B cell (primary cell): ENCODE measurements at regions not wholly inside any gene's neighbourhood (a gene's known extent, or its start where the extent isn't known, plus 50 kb on each side); places are given as distances from the start of the nearest gene placed in this dataset.

Experiments
- ATAC-seq: fragments of 200-7000 bp; cut with Tn5 transposase; one replicate; pipeline ENCODE4 v1.10.0; 2021; ENCODE audit warnings: low read depth, mild to moderate bottlenecking, moderate number of reproducible peaks, moderate library complexity
- CTCF ChIA-PET: fragments of 350-600 bp; sonication (Branson Sonifier 250); formaldehyde crosslinking; loops from one replicate; lab custom pipeline; 2021; ENCODE audit warnings: antibody characterized with exemption, inconsistent platforms; lab: Charles Lee
- POLR2A ChIA-PET: fragments of 350-600 bp; sonication (Branson Sonifier 250); formaldehyde crosslinking; loops from one replicate; lab custom pipeline; 2021; ENCODE audit warnings: antibody characterized with exemption; lab: Charles Lee
- DNase-seq: peaks from one replicate; pipeline ENCODE4 v3.0.0; 2013
- H2AFZ ChIP-seq: 2 replicates; pipeline ENCODE4 v1.6.1; 2012; ENCODE audit warnings: mild to moderate bottlenecking, low read depth, low read length; ENCODE audit not compliant: insufficient read depth, poor library complexity, severe bottlenecking
- H3K27ac ChIP-seq, 2 donors: 1 replicate in 1 of 2; 2 replicates in 1 of 2; pipeline ENCODE4 v1.5.1; 2012 to 2013; ENCODE audit warnings: low read length in 2 of 2, mild to moderate bottlenecking in 2 of 2, moderate library complexity in 1 of 2
- H3K27me3 ChIP-seq, 4 experiments: fragments of 200-600 bp in 1 of 4; sonication (generic) in 1 of 4; replicated peaks in 1 of 4; 1 replicate in 2 of 4; 2 replicates in 2 of 4; pipeline versions ENCODE4 v1.6.1 to v1.7.0; 2013 to 2016; ENCODE audit warnings: low read length in 3 of 4, mild to moderate bottlenecking in 2 of 4, mixed read lengths in 1 of 4, moderate library complexity in 1 of 4; ENCODE audit not compliant: insufficient read depth in 4 of 4, control insufficient read depth in 3 of 4; ENCODE audit errors: control extremely low read depth in 1 of 4
- H3K36me3 ChIP-seq, 2 experiments: replicated peaks in 1 of 2; 1 replicate in 1 of 2; 2 replicates in 1 of 2; pipeline versions ENCODE4 v1.6.1 to v1.7.1; 2013; ENCODE audit warnings: low read length in 1 of 2; ENCODE audit not compliant: insufficient read depth in 2 of 2, control insufficient read depth in 1 of 2; ENCODE audit errors: control extremely low read depth in 1 of 2, extremely low read depth in 1 of 2
- H3K4me1 ChIP-seq, 2 donors: fragments of 200-600 bp in 1 of 2; sonication (generic) in 1 of 2; 1 replicate in 1 of 2; 2 replicates in 1 of 2; pipeline versions ENCODE4 v1.5.1 to v1.6.1; 2013 to 2017; ENCODE audit warnings: low read length in 2 of 2; ENCODE audit not compliant: control insufficient read depth in 2 of 2, insufficient read depth in 2 of 2
- H3K4me2 ChIP-seq: replicated peaks from 2 replicates; pipeline ENCODE3; 2012; ENCODE audit warnings: mild to moderate bottlenecking, low read depth, low read length; ENCODE audit not compliant: poor library complexity, severe bottlenecking
- H3K4me3 ChIP-seq, 5 experiments: fragments of 200-600 bp in 1 of 5; sonication (generic) in 1 of 5; 1 replicate in 3 of 5; 2 replicates in 2 of 5; pipeline versions ENCODE4 v1.5.1 to v1.7.0; 2011 to 2016; ENCODE audit warnings: low read length in 4 of 5, mild to moderate bottlenecking in 4 of 5, low read depth in 2 of 5, control low read depth in 1 of 5, moderate library complexity in 1 of 5; ENCODE audit not compliant: insufficient read depth in 1 of 5; ENCODE audit errors: control extremely low read depth in 1 of 5, extremely low read depth in 1 of 5
- H3K79me2 ChIP-seq: fragments of 200-600 bp; sonication (generic); one replicate; pipeline ENCODE4 v1.6.0; 2016; ENCODE audit warnings: low read length; ENCODE audit not compliant: control insufficient read depth, insufficient read depth
- H3K9ac ChIP-seq: fragments of 200-600 bp; sonication (generic); 2 replicates; pipeline ENCODE4 v1.6.1; 2017; ENCODE audit warnings: mild to moderate bottlenecking, low read length, moderate library complexity
- H3K9me3 ChIP-seq, 3 donors: one replicate each; pipeline versions ENCODE4 v1.6.1 to v1.7.1; 2013; ENCODE audit warnings: low read length in 2 of 3; ENCODE audit not compliant: control insufficient read depth in 2 of 3, insufficient read depth in 1 of 3; ENCODE audit errors: control extremely low read depth in 1 of 3
- H4K20me1 ChIP-seq: 2 replicates; pipeline ENCODE4 v1.6.0; 2012; ENCODE audit warnings: mild to moderate bottlenecking, low read length; ENCODE audit not compliant: insufficient read depth, control insufficient read depth, poor library complexity, severe bottlenecking
- H3K27ac Mint-ChIP-seq: one replicate; pipeline ENCODE4 v1.8.0; 2021; ENCODE audit warnings: mixed read lengths
- H3K27me3 Mint-ChIP-seq: one replicate; pipeline ENCODE4 v1.8.0; 2021; ENCODE audit warnings: mixed read lengths
- H3K4me1 Mint-ChIP-seq: one replicate; pipeline ENCODE4 v1.8.0; 2021; ENCODE audit warnings: mixed read lengths
- H3K4me3 Mint-ChIP-seq: one replicate; pipeline ENCODE4 v1.8.0; 2021; ENCODE audit warnings: mixed read lengths
- H3K9me3 Mint-ChIP-seq: one replicate; pipeline ENCODE4 v1.8.0; 2022; ENCODE audit warnings: mixed read lengths; ENCODE audit not compliant: insufficient read depth
- EZH2 ChIP-seq: IDR thresholded peaks from 2 replicates; pipeline ENCODE4 v1.6.1; 2012; ENCODE audit warnings: borderline replicate concordance, low read depth, mild to moderate bottlenecking, moderate library complexity, low read length; ENCODE audit not compliant: insufficient read depth, poor library complexity, severe bottlenecking
- WGBS: methylation state at CpG from one replicate; pipeline ENCODE4 v1.1.5; 2013; ENCODE audit warnings: missing lambda C conversion rate; ENCODE audit not compliant: insufficient coverage; 5-methylcytosine and 5-hydroxymethylcytosine counted together
- intact Hi-C: fragments of 100-400 bp; cut with micrococcal nuclease; formaldehyde crosslinking; loops from one replicate; pipeline ENCODE4 v1.10.0; 2022
- TF ChIP-seq, protein P1 (sequence below): fragments of 200-600 bp; IDR thresholded peaks from one replicate; pipeline ENCODE4 v1.8.0; 2022; ENCODE audit warnings: antibody characterized with exemption, mild to moderate bottlenecking

DNA sequence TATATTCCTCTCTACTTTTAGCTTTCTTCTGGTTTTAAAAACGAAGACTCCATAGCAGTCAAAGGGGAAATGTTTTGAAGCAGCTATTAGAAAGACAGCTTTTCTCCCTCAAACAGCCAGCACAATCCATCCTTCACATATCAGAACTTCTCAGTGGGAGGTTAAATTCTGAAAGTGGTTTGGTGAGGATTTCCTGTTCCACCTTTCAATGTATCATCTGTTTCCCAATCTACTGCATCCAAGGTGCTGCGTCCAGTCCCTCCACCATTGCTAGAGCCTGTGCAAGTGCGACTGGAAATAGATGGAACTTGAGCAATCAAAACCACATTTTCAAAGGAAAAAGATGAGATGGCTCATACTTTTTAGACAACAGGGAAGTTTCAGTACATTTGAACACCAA lies 508.3 kb upstream of the ARID1B start:
- no peaks in the 10 kb centered on the region for H4K20me1 ChIP-seq
- ATAC-seq (no peak), DNase-seq (no peak)
- TF ChIP-seq EZH2, result no peak
- TF ChIP-seq, protein P1, sequence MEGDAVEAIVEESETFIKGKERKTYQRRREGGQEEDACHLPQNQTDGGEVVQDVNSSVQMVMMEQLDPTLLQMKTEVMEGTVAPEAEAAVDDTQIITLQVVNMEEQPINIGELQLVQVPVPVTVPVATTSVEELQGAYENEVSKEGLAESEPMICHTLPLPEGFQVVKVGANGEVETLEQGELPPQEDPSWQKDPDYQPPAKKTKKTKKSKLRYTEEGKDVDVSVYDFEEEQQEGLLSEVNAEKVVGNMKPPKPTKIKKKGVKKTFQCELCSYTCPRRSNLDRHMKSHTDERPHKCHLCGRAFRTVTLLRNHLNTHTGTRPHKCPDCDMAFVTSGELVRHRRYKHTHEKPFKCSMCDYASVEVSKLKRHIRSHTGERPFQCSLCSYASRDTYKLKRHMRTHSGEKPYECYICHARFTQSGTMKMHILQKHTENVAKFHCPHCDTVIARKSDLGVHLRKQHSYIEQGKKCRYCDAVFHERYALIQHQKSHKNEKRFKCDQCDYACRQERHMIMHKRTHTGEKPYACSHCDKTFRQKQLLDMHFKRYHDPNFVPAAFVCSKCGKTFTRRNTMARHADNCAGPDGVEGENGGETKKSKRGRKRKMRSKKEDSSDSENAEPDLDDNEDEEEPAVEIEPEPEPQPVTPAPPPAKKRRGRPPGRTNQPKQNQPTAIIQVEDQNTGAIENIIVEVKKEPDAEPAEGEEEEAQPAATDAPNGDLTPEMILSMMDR, result no peak
- peaks cover 6% of the 10 kb centered on the region in 2 donors for H3K4me1 ChIP-seq
- H3K36me3 ChIP-seq, result peaks cover 0 to 2% of the 10 kb centered on the region in 2 experiments
- H3K9me3 ChIP-seq, result peaks cover 0 to 2% (median 0%) of the 10 kb centered on the region in 3 donors
- peak overlapping the region; percentile 58 for H2AFZ ChIP-seq
- POLR2A ChIA-PET, result no interaction called here
- no peaks in the 10 kb centered on the region for H3K27me3 Mint-ChIP-seq
- CTCF ChIA-PET, result no interaction called here
- peak overlapping the region; percentile 27 for H3K4me2 ChIP-seq
- peaks cover 4% of the 10 kb centered on the region for H3K9me3 Mint-ChIP-seq
- WGBS, result 0% methylated on average over 1 of the region's 3 CpGs
- no peaks in the 10 kb centered on the region for H3K79me2 ChIP-seq
- H3K9ac ChIP-seq, result no peak overlapping the region
- no peaks in the 10 kb centered on the region for H3K27me3 ChIP-seq
- H3K27ac Mint-ChIP-seq, result no peak overlapping the region
- no peak overlapping the region for H3K27ac ChIP-seq
- intact Hi-C loops, result no loop called here
- peak overlapping the region in 1 of 5 experiments; percentile 15 for H3K4me3 ChIP-seq
- no peak overlapping the region for H3K4me3 Mint-ChIP-seq
- peaks cover 15% of the 10 kb centered on the region for H3K4me1 Mint-ChIP-seq

DNA sequence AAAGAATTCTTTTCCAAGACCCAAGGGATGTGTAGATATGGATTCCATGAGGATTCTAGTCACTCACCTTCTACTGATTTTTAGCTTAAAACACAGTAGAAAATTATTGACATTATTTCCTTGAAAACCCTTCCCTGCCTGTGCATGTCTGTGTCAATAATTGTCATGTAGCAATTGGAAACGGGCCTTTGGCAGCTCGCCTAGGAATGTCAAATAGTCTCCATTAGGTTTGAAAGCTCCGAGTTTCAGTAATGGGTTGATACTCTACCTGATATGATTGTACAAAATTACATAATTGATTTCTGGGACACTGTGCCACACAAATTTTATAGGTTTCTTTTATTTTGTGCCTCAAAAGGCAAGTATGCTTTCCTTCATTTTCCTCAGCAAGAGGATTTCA lies 515.2 kb upstream of the ARID1B start:
- Histone ChIP-seq H3K4me1 (no peaks in the 10 kb centered on the region), H3K9ac (no peak overlapping the region), H3K4me3 (no peak overlapping the region), H3K79me2 (no peaks in the 10 kb centered on the region), H4K20me1 (no peaks in the 10 kb centered on the region), H3K36me3 (no peaks in the 10 kb centered on the region), H3K4me2 (no peak overlapping the region), H3K27ac (no peak overlapping the region), H3K9me3 (peaks cover 0 to 2% (median 0%) of the 10 kb centered on the region in 3 donors), H2AFZ (no peak overlapping the region), H3K27me3 (no peaks in the 10 kb centered on the region)
- intact Hi-C loops, result no loop called here
- TF ChIP-seq, protein P1, result no peak
- TF ChIP-seq EZH2, result no peak
- ATAC-seq (no peak), DNase-seq (no peak)
- Mint-ChIP-seq H3K4me1 (peaks cover under 1% of the 10 kb centered on the region), H3K9me3 (peaks cover 4% of the 10 kb centered on the region), H3K27me3 (no peaks in the 10 kb centered on the region), H3K4me3 (no peak overlapping the region), H3K27ac (no peak overlapping the region)
- WGBS, result no CpG with 5 or more reads among the region's 3 CpGs
- CTCF ChIA-PET, result no interaction called here
- POLR2A ChIA-PET, result no interaction called here
